ENCODE measurements at regions not wholly inside any gene's neighbourhood (a gene's known extent, or its start where the extent isn't known, plus 50 kb on each side); places are given as distances from the start of the nearest gene placed in this dataset.

- Histone ChIP-seq H2BK15ac (ENCODE audit: low read length) (no peak overlapping the region), H3K4ac (replicated peaks; ENCODE audit: insufficient read length, low read depth, low read length) (no peak overlapping the region), H2BK12ac (ENCODE audit: low read depth, low read length) (no peak overlapping the region), H3K56ac (replicated peaks; ENCODE audit: insufficient read length, low read depth, low read length) (no peak overlapping the region), H4K20me1 (replicated peaks in 1 of 2; ENCODE audit: control insufficient read depth in 1 of 2, insufficient read depth in 2 of 2, low read length in 2 of 2) (no peaks in the 10 kb centered on the region), H4K8ac (ENCODE audit: extremely low read depth, insufficient read depth, low read length) (no peak overlapping the region), H3K18ac (ENCODE audit: extremely low read depth, low read length) (no peak overlapping the region), H4K5ac (ENCODE audit: insufficient read length, low read depth, low read length) (no peak overlapping the region), H3K79me1 (ENCODE audit: low read depth, low read length) (no peaks in the 10 kb centered on the region), H2AFZ (ENCODE audit: low read length) (no peak overlapping the region), H3K23ac (ENCODE audit: insufficient read length) (no peak overlapping the region), H2BK5ac (ENCODE audit: low read depth, low read length) (no peak overlapping the region), H3K9ac (replicated peaks in 1 of 4; ENCODE audit: extremely low read depth in 1 of 4, low read depth in 3 of 4, low read length in 3 of 4) (peak overlapping the region in 1 of 4 experiments; percentile 18; a peak in 2 of 7 replicates), H3K4me2 (ENCODE audit: insufficient read depth in 1 of 2, low read depth in 2 of 2, low read length in 2 of 2) (no peak overlapping the region), H3K14ac (ENCODE audit: insufficient read length) (no peak overlapping the region), H3K27ac (ENCODE audit: low read depth, low read length) (no peak overlapping the region), H3K9me3 (ENCODE audit: insufficient read depth in 2 of 2, low read depth in 1 of 2, low read length in 1 of 2) (no peaks in the 10 kb centered on the region), H4K91ac (replicated peaks; ENCODE audit: insufficient read length, low read length) (no peak overlapping the region), H3K4me3 (ENCODE audit: extremely low read depth in 1 of 4, insufficient read depth in 2 of 4, low read depth in 3 of 4, low read length in 4 of 4) (no peak overlapping the region), H3K4me1 (replicated peaks in 1 of 4; ENCODE audit: control insufficient read depth in 3 of 4, insufficient read depth in 4 of 4, low read length in 3 of 4) (peaks cover 0 to 3% (median 0%) of the 10 kb centered on the region in 4 experiments; a peak in 1 of 7 replicates), H2BK120ac (replicated peaks; ENCODE audit: low read depth, low read length) (no peak overlapping the region), H3K36me3 (ENCODE audit: control insufficient read depth in 2 of 4, insufficient read depth in 4 of 4, low read length in 3 of 4) (no peaks in the 10 kb centered on the region), H2BK20ac (ENCODE audit: low read length) (no peak overlapping the region), H3K79me2 (ENCODE audit: control insufficient read depth in 1 of 2, insufficient read depth in 2 of 2, low read length in 2 of 2) (no peaks in the 10 kb centered on the region), H2AK5ac (ENCODE audit: low read depth, low read length) (no peak overlapping the region), H3K23me2 (ENCODE audit: low read depth, low read length) (no peaks in the 10 kb centered on the region), H3K27me3 (replicated peaks in 1 of 4; ENCODE audit: control insufficient read depth in 3 of 4, extremely low read depth in 1 of 4, insufficient read depth in 3 of 4, low read length in 3 of 4) (no peaks in the 10 kb centered on the region)
- CTCF ChIA-PET (ENCODE audit: partially characterized antibody) = interaction anchor here (0.7 to 3.4 kb wide), 19 partner anchors 8 to 382 kb away, joined by 3 to 13 read pairs (median 4); no protein-coding TSS in a partner anchor
- no peak for DNase-seq (ENCODE audit: low read depth in 1 of 2, low spot score in 2 of 2)
- POLR2A ChIA-PET (ENCODE audit: partially characterized antibody) = no interaction called here
- WGBS, 2 experiments (ENCODE audit: extremely low coverage in 1 of 2, insufficient coverage in 1 of 2, insufficient read length in 1 of 2, insufficient replicate concordance in 2 of 2, low coverage in 1 of 2, low lambda C conversion rate in 2 of 2, missing lambda C conversion rate in 1 of 2) = 80% methylated on average over 4 of the region's 4 CpGs; no CpG with 5 or more reads in 1 of the 2 experiments
- no peak for FAIRE-seq
- TF ChIP-seq RXRA (IDR thresholded peaks at IDR 0.05; ENCODE audit: insufficient read depth, low read depth, low read length) (no peak), JUN (IDR thresholded peaks at IDR 0.05; ENCODE audit: low read depth, low read length) (no peak), KDM1A (IDR thresholded peaks at IDR 0.05; ENCODE audit: borderline replicate concordance, low read length) (no peak), GABPA (IDR thresholded peaks at IDR 0.05; ENCODE audit: borderline replicate concordance, insufficient read depth, low read length) (no peak), FOSL1 (IDR thresholded peaks at IDR 0.05; ENCODE audit: insufficient read depth, low read depth, low read length) (no peak), ATF2 (IDR thresholded peaks at IDR 0.05; ENCODE audit: low read length) (no peak), RFX5 (IDR thresholded peaks at IDR 0.05; ENCODE audit: borderline replicate concordance, low read depth, low read length) (no peak), EZH2 (IDR thresholded peaks at IDR 0.05; ENCODE audit: low read depth, low read length, severe bottlenecking) (no peak), SIX5 (IDR thresholded peaks at IDR 0.05; ENCODE audit: low read depth, low read length) (no peak), TEAD4 (IDR thresholded peaks at IDR 0.05; ENCODE audit: low read depth, low read length) (no peak), SAP30 (IDR thresholded peaks at IDR 0.05; ENCODE audit: insufficient read depth, insufficient replicate concordance, low read length) (no peak), TAF1 (IDR thresholded peaks at IDR 0.05; ENCODE audit: low read depth, low read length) (no peak), PHF8 (conservative IDR thresholded peaks at IDR 0.05; ENCODE audit: low read depth, low read length) (no peak)
These were observed 100.7 kb downstream of the SALL1 start for GRCh38 chr16:51050377-51050706.
